ENCODE measurements at regions not wholly inside any gene's neighbourhood (a gene's known extent, or its start where the extent isn't known, plus 50 kb on each side); places are given as distances from the start of the nearest gene placed in this dataset.
"Not testable (repeated sequence)": the region's sequence is repeated elsewhere in the genome, so short reads cannot be mapped to it uniquely, and the experiment has no call there.

- no peaks in the 10 kb centered on the region for H3K27me3 Mint-ChIP-seq (ENCODE audit: low read depth)
- H3K4me3 Mint-ChIP-seq = no peak overlapping the region
- H3K9me3 Mint-ChIP-seq (ENCODE audit: insufficient read depth) = no peaks in the 10 kb centered on the region
- DNase-seq = no peak
- ChIA-PET CTCF (interaction anchor here (0.9 kb wide), 1 partner anchor 15 kb away, joined by 3 read pairs; no protein-coding TSS in a partner anchor), POLR2A (no interaction called here)
- no peaks in the 10 kb centered on the region for H3K4me1 Mint-ChIP-seq (ENCODE audit: low read depth)
- no peaks in the 10 kb centered on the region for H3K36me3 Mint-ChIP-seq (ENCODE audit: low read depth)
- no peak overlapping the region for H3K27ac Mint-ChIP-seq
- ATAC-seq = no peak
These were observed 334.0 kb upstream of the CLEC14A start for GRCh38 chr14:38589747-38590350.

- CTCF ChIA-PET = no interaction called here
- DNase-seq (no peak), ATAC-seq (no peak)
- Mint-ChIP-seq H3K27ac (no peak overlapping the region), H3K36me3 (ENCODE audit: low read depth) (no peaks in the 10 kb centered on the region), H3K4me3 (no peak overlapping the region), H3K27me3 (ENCODE audit: low read depth) (no peaks in the 10 kb centered on the region), H3K4me1 (ENCODE audit: low read depth) (no peaks in the 10 kb centered on the region), H3K9me3 (ENCODE audit: insufficient read depth) (no peaks in the 10 kb centered on the region)
- POLR2A ChIA-PET = no interaction called here
These were observed 327.6 kb upstream of the CLEC14A start for GRCh38 chr14:38583471-38583870.

- Mint-ChIP-seq H3K4me1 (ENCODE audit: low read depth) (no peaks in the 10 kb centered on the region), H3K36me3 (ENCODE audit: low read depth) (no peaks in the 10 kb centered on the region), H3K27ac (no peak overlapping the region), H3K9me3 (ENCODE audit: insufficient read depth) (no peaks in the 10 kb centered on the region), H3K27me3 (ENCODE audit: low read depth) (no peaks in the 10 kb centered on the region), H3K4me3 (no peak overlapping the region)
- POLR2A ChIA-PET = no interaction called here
- CTCF ChIA-PET = no interaction called here
- no peak for DNase-seq
- no peak for ATAC-seq
These were observed 322.4 kb upstream of the CLEC14A start for GRCh38 chr14:38578278-38578681.

DNA sequence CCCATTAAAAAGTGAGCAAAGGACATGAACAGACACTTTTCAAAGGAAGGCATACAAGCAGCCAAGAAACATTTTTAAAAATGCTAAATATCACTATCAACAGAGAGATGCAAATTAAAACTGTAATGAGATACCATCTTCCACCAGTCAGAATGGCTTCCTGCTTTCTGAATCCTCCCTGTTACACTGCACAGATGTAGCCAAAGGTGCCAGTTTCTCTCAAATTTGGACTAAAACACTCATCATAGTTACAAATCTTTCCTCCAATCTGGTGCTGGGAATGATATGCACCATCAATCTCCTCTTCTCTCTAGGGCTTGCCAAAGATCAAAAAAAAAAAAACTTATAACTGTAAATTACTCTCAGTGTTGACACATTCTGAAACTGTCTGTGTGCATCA lies 311.8 kb upstream of the CLEC14A start:
- no peak overlapping the region for H3K4me3 Mint-ChIP-seq
- H3K36me3 Mint-ChIP-seq (ENCODE audit: low read depth) = no peaks in the 10 kb centered on the region
- ATAC-seq (no peak), DNase-seq (no peak)
- no peak overlapping the region for H3K27ac Mint-ChIP-seq
- POLR2A ChIA-PET = no interaction called here
- H3K9me3 Mint-ChIP-seq (ENCODE audit: insufficient read depth) = no peaks in the 10 kb centered on the region
- no peaks in the 10 kb centered on the region for H3K27me3 Mint-ChIP-seq (ENCODE audit: low read depth)
- CTCF ChIA-PET = no interaction called here
- H3K4me1 Mint-ChIP-seq (ENCODE audit: low read depth) = no peaks in the 10 kb centered on the region

GRCh38 chr14:38561657-38562056 lies 305.8 kb upstream of the CLEC14A start:
- POLR2A ChIA-PET = no interaction called here
- Mint-ChIP-seq H3K27me3 (ENCODE audit: low read depth) (no peaks in the 10 kb centered on the region), H3K4me1 (ENCODE audit: low read depth) (no peaks in the 10 kb centered on the region), H3K27ac (no peak overlapping the region), H3K36me3 (ENCODE audit: low read depth) (no peaks in the 10 kb centered on the region), H3K9me3 (ENCODE audit: insufficient read depth) (no peaks in the 10 kb centered on the region), H3K4me3 (no peak overlapping the region)
- DNase-seq = no peak
- no peak for ATAC-seq
- CTCF ChIA-PET = no interaction called here

DNA sequence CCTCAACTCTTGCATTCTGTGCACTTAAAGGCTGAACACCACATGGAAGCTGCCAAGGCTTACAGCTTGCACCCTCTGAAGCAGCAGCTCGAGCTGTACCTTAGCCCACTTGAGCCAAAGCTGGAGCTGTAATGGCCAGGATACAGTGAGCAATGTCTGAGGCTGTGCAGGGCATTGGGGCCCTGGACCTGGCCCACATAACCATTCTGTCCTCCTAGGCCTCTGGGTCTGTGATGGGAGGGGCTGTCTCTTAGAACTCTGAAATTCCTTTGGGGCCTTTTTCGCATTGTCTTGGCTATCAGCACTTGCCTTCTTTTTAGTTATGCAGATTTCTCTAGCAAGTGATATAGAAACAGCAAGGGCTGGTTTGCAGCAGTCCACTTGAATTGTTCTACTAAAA lies 303.8 kb upstream of the CLEC14A start:
- Mint-ChIP-seq H3K36me3 (ENCODE audit: low read depth) (no peaks in the 10 kb centered on the region), H3K4me3 (no peak overlapping the region), H3K4me1 (ENCODE audit: low read depth) (no peaks in the 10 kb centered on the region), H3K27ac (no peak overlapping the region), H3K9me3 (ENCODE audit: insufficient read depth) (no peaks in the 10 kb centered on the region), H3K27me3 (ENCODE audit: low read depth) (no peaks in the 10 kb centered on the region)
- ATAC-seq (no peak), DNase-seq (no peak)
- POLR2A ChIA-PET = no interaction called here
- CTCF ChIA-PET = no interaction called here

- ATAC-seq; H3K4me3 Mint-ChIP-seq; H3K4me1 Mint-ChIP-seq (ENCODE audit: low read depth); H3K27me3 Mint-ChIP-seq (ENCODE audit: low read depth); CTCF ChIA-PET; H3K9me3 Mint-ChIP-seq (ENCODE audit: insufficient read depth); H3K36me3 Mint-ChIP-seq (ENCODE audit: low read depth); DNase-seq; POLR2A ChIA-PET; H3K27ac Mint-ChIP-seq: not testable (repeated sequence)
These were observed 301.5 kb upstream of the CLEC14A start for GRCh38 chr14:38557391-38557790.

GRCh38 chr14:38556252-38556651 lies 300.4 kb upstream of the CLEC14A start:
- POLR2A ChIA-PET = no interaction called here
- CTCF ChIA-PET = no interaction called here
- no peak overlapping the region for H3K27ac Mint-ChIP-seq
- H3K4me3 Mint-ChIP-seq = no peak overlapping the region
- no peaks in the 10 kb centered on the region for H3K27me3 Mint-ChIP-seq (ENCODE audit: low read depth)
- no peaks in the 10 kb centered on the region for H3K4me1 Mint-ChIP-seq (ENCODE audit: low read depth)
- H3K36me3 Mint-ChIP-seq (ENCODE audit: low read depth) = no peaks in the 10 kb centered on the region
- ATAC-seq (no peak), DNase-seq (no peak)
- no peaks in the 10 kb centered on the region for H3K9me3 Mint-ChIP-seq (ENCODE audit: insufficient read depth)

DNA sequence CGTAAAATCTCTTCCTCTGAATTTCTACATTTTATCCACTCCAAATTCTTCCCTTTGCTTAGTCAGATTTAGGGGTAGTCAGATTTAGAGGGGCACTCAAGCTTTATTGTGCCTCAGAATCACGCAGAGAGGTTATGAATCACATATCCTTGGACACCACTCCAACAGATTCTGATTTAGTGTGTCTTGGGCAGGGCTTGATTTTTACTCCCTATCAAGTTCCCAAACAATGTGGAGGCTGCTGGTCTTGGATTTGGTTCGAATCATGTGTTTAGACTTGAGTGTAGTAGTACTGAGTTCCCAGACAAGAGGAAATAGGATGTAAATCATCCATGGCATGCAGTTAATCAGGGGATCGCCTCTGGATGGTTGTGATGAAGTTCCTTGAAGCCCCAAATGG lies 298.1 kb upstream of the CLEC14A start:
- ChIA-PET POLR2A (no interaction called here), CTCF (no interaction called here)
- Mint-ChIP-seq H3K4me3 (no peak overlapping the region), H3K9me3 (ENCODE audit: insufficient read depth) (no peaks in the 10 kb centered on the region), H3K36me3 (ENCODE audit: low read depth) (no peaks in the 10 kb centered on the region), H3K4me1 (ENCODE audit: low read depth) (no peaks in the 10 kb centered on the region), H3K27ac (no peak overlapping the region), H3K27me3 (ENCODE audit: low read depth) (no peaks in the 10 kb centered on the region)
- ATAC-seq (no peak), DNase-seq (no peak)

- Mint-ChIP-seq H3K9me3 (ENCODE audit: insufficient read depth) (no peaks in the 10 kb centered on the region), H3K27ac (no peak overlapping the region), H3K4me1 (ENCODE audit: low read depth) (no peaks in the 10 kb centered on the region), H3K27me3 (ENCODE audit: low read depth) (no peaks in the 10 kb centered on the region), H3K36me3 (ENCODE audit: low read depth) (no peaks in the 10 kb centered on the region), H3K4me3 (no peak overlapping the region)
- ChIA-PET POLR2A (no interaction called here), CTCF (no interaction called here)
- ATAC-seq (no peak), DNase-seq (no peak)
These were observed 297.7 kb upstream of the CLEC14A start for GRCh38 chr14:38553586-38553985.

GRCh38 chr14:38549564-38549963 lies 293.7 kb upstream of the CLEC14A start:
- Mint-ChIP-seq H3K27ac (no peak overlapping the region), H3K4me3 (no peak overlapping the region), H3K36me3 (ENCODE audit: low read depth) (no peaks in the 10 kb centered on the region), H3K27me3 (ENCODE audit: low read depth) (no peaks in the 10 kb centered on the region), H3K4me1 (ENCODE audit: low read depth) (no peaks in the 10 kb centered on the region), H3K9me3 (ENCODE audit: insufficient read depth) (no peaks in the 10 kb centered on the region)
- ChIA-PET POLR2A (no interaction called here), CTCF (no interaction called here)
- DNase-seq = no peak
- no peak for ATAC-seq

DNA sequence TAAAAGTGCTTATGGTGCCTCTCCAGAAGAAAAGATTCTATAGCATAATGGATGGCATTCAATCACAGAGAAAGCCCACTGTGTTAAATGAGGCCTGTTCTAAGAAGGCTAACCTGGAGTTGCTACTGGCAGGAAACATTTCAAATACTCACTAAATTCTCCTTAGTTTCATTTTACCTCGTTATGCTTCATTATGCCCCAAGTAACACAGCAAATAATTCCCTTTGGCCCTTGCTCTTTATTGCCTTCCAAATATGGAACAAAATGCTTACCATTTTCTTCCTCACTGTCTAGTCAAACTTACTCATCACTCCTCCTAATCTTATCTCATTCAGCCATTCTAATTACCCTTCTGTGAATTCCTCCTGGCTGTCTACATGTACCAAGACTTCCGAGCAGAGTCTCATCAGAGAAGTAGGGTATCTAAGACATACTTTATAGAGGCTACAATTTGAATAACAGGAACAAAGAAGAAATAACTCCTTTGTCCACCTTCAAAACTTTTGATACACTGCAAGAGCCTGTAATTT lies 292.1 kb upstream of the CLEC14A start:
- no peak overlapping the region for H3K27ac Mint-ChIP-seq
- DNase-seq (no peak), ATAC-seq (no peak)
- no peaks in the 10 kb centered on the region for H3K9me3 Mint-ChIP-seq (ENCODE audit: insufficient read depth)
- H3K4me1 Mint-ChIP-seq (ENCODE audit: low read depth) = no peaks in the 10 kb centered on the region
- H3K4me3 Mint-ChIP-seq = no peak overlapping the region
- no peaks in the 10 kb centered on the region for H3K27me3 Mint-ChIP-seq (ENCODE audit: low read depth)
- ChIA-PET POLR2A (no interaction called here), CTCF (no interaction called here)
- no peaks in the 10 kb centered on the region for H3K36me3 Mint-ChIP-seq (ENCODE audit: low read depth)

DNA sequence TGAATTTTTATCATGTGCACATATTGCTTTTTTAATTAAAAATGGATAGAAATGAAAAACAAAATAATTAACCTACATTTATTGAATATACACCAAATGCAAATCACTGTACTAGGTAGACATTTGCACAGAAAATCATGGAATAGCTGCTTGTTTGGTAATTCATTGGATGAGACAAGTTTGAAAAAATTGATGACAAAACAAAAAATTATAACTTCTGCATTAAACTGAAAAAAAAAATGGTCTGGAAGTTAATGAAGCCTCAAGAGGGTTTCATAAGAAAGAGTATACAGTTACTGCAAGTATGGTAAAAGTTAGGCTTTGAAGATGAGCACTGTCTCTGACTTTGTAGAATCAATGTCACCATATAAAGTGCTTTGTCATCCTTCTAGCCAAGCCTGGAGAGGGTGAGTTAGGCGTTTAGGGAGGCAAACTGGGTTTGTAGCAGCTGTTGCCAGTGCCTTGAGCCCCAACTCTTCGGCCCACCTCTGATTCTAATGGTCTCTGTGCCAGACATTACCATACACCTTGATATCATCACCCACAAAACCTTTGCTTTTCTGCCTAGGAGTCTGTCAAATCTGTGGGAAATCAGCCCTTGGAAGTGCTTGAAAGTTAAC lies 291.1 kb upstream of the CLEC14A start:
- H3K27me3 Mint-ChIP-seq (ENCODE audit: low read depth) = no peaks in the 10 kb centered on the region

More for the DNA sequence above, 291.1 kb upstream of the CLEC14A start:
- ATAC-seq (no peak), DNase-seq (no peak)
- ChIA-PET POLR2A (no interaction called here), CTCF (no interaction called here)
- Mint-ChIP-seq H3K9me3 (ENCODE audit: insufficient read depth) (no peaks in the 10 kb centered on the region), H3K4me1 (ENCODE audit: low read depth) (no peaks in the 10 kb centered on the region), H3K27ac (no peak overlapping the region), H3K4me3 (no peak overlapping the region), H3K36me3 (ENCODE audit: low read depth) (no peaks in the 10 kb centered on the region)
